Renal cortex interstitium (tissue), 11 donors: ENCODE measurements at regions not wholly inside any gene's neighbourhood (a gene's known extent, or its start where the extent isn't known, plus 50 kb on each side); places are given as distances from the start of the nearest gene placed in this dataset.
A peak's percentile ranks its signal among the peaks of the same experiment; 100 is the strongest.

Source experiments
- DNase-seq, 11 donors: peaks; one replicate each; pipeline ENCODE4 v3.0.0-alpha.2; 2013; ENCODE audit warnings: low read depth in 9 of 11, low spot score in 4 of 11; ENCODE audit errors: extremely low read depth in 1 of 11

- DNase-seq = no peak
Measured at GRCh38 chr7:9175871-9176270, 742.5 kb downstream of the NXPH1 start.

GRCh38 chr7:9181356-9181755 is 747.9 kb downstream of the NXPH1 start:
- DNase-seq = no peak

- DNase-seq = no peak
Measured at GRCh38 chr7:9186730-9187129, 753.3 kb downstream of the NXPH1 start.

GRCh38 chr7:9189703-9190102 is 756.3 kb downstream of the NXPH1 start:
- no peak for DNase-seq

- DNase-seq = no peak
Measured at GRCh38 chr7:9192969-9193368, 759.6 kb downstream of the NXPH1 start.

- DNase-seq = no peak
Measured at GRCh38 chr7:9200626-9201025, 767.2 kb downstream of the NXPH1 start.

GRCh38 chr7:9201928-9202327 is 768.5 kb downstream of the NXPH1 start:
- no peak for DNase-seq

GRCh38 chr7:9204571-9204970 is 771.2 kb downstream of the NXPH1 start:
- DNase-seq = no peak

- DNase-seq = no peak
Measured at GRCh38 chr7:9210114-9210513, 776.7 kb downstream of the NXPH1 start.

GRCh38 chr7:9217204-9217603 is 783.8 kb downstream of the NXPH1 start:
- DNase-seq = no peak

GRCh38 chr7:9226500-9226899 is 793.1 kb downstream of the NXPH1 start:
- DNase-seq = no peak

- DNase-seq = peak in 7 of 11 donors; percentile 1 to 26 (median 12)
Measured at GRCh38 chr7:9231630-9232121, 798.3 kb downstream of the NXPH1 start.

GRCh38 chr7:9240001-9240400 is 806.6 kb downstream of the NXPH1 start:
- DNase-seq = no peak

GRCh38 chr7:9241826-9242225 is 808.4 kb downstream of the NXPH1 start:
- no peak for DNase-seq

GRCh38 chr7:9242636-9243035 is 809.2 kb downstream of the NXPH1 start:
- no peak for DNase-seq

GRCh38 chr7:9250876-9251275 is 817.5 kb downstream of the NXPH1 start:
- DNase-seq = no peak

GRCh38 chr7:9264395-9264794 is 831.0 kb downstream of the NXPH1 start:
- DNase-seq = no peak

- no peak for DNase-seq
Measured at GRCh38 chr7:9280088-9280487, 846.7 kb downstream of the NXPH1 start.

- no peak for DNase-seq
Measured at GRCh38 chr7:9283246-9283645, 849.8 kb downstream of the NXPH1 start.

- no peak for DNase-seq
Measured at GRCh38 chr7:9302436-9302835, 869.0 kb downstream of the NXPH1 start.

GRCh38 chr7:9307131-9307530 is 873.7 kb downstream of the NXPH1 start:
- no peak for DNase-seq

GRCh38 chr7:9324513-9324912 is 891.1 kb downstream of the NXPH1 start:
- no peak for DNase-seq
